ENCODE measurements at regions not wholly inside any gene's neighbourhood (a gene's known extent, or its start where the extent isn't known, plus 50 kb on each side); places are given as distances from the start of the nearest gene placed in this dataset.

GRCh38 chr7:69435711-69436110 is 162.6 kb upstream of the AUTS2 start:
- no peak overlapping the region for H3K27ac ChIP-seq

GRCh38 chr7:69436946-69437345 is 161.3 kb upstream of the AUTS2 start:
- Histone ChIP-seq H3K9me3 (no peaks in the 10 kb centered on the region), H3K27ac (no peak overlapping the region), H3K4me1 (peaks cover 30% of the 10 kb centered on the region), H3K36me3 (no peaks in the 10 kb centered on the region), H3K27me3 (no peaks in the 10 kb centered on the region), H3K4me3 (no peak overlapping the region)
- no peak for DNase-seq (ENCODE audit: low spot score in 2 of 2)
- WGBS = 27% methylated on average over 1 of the region's 1 CpG
- TF ChIP-seq POLR2A (IDR thresholded peaks at IDR 0.05) (no peak), POLR2AphosphoS5 (IDR thresholded peaks at IDR 0.05) (no peak), EP300 (IDR thresholded peaks at IDR 0.05) (no peak), CTCF (IDR thresholded peaks at IDR 0.05) (no peak)

More at GRCh38 chr7:69435711-69436110, 162.6 kb upstream of the AUTS2 start:
- Histone ChIP-seq H3K4me1 (peaks cover 35% of the 10 kb centered on the region), H3K4me3 (no peak overlapping the region), H3K36me3 (no peaks in the 10 kb centered on the region), H3K9me3 (no peaks in the 10 kb centered on the region), H3K27me3 (no peaks in the 10 kb centered on the region)
- TF ChIP-seq POLR2A (IDR thresholded peaks at IDR 0.05) (no peak), POLR2AphosphoS5 (IDR thresholded peaks at IDR 0.05) (no peak)
- no peak for DNase-seq (ENCODE audit: low spot score in 2 of 2)
- 99% methylated on average over 5 of the region's 5 CpGs for WGBS

GRCh38 chr7:69438584-69439412 is 159.5 kb upstream of the AUTS2 start:
- WGBS = 46% methylated on average over 16 of the region's 16 CpGs
- Histone ChIP-seq H3K4me1 (peaks cover 27% of the 10 kb centered on the region), H3K27me3 (no peaks in the 10 kb centered on the region), H3K4me3 (no peak overlapping the region), H3K27ac (peak overlapping the region; percentile 59), H3K36me3 (no peaks in the 10 kb centered on the region), H3K9me3 (no peaks in the 10 kb centered on the region)
- TF ChIP-seq POLR2A (IDR thresholded peaks at IDR 0.05) (no peak), POLR2AphosphoS5 (IDR thresholded peaks at IDR 0.05) (peak in 1 of 3 donors; percentile 16)
- DNase-seq (ENCODE audit: low spot score in 2 of 2) = no peak

DNA sequence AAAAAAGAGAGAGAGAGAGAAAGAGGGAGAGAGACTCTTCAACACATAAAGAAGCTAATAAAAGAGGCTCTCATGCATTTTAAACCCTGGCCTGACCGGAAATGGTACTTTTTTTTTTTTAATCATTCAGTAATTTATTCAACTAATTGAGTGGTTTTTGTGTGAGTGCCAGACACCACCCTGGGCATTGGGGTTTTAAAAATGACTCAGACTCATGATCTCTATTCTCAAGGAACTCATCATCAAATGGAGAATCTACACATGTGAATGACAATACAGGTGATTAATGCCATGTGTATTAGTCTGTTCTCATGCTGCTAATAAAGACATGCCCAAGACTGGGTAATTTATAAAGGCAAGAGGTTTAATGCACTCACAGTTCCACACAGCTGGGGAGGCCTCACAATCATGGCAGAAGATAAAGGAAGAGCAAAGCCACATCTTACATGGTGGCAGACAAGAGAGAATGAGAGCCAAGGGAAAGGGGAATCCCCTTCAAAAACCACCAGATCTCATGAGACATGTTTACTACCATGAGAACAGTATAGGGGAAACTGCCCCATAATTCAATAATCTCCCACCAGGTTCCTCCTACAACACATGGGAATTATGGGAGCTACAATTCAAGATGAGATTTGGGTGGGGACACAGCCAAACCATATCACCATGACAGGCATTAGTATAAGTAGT is 158.5 kb upstream of the AUTS2 start:
- DNase-seq (ENCODE audit: low spot score in 2 of 2) = no peak
- H3K4me1 ChIP-seq = peaks cover 27% of the 10 kb centered on the region
- H3K27me3 ChIP-seq = no peaks in the 10 kb centered on the region
- no peak overlapping the region for H3K4me3 ChIP-seq
- no peaks in the 10 kb centered on the region for H3K9me3 ChIP-seq
- no peak overlapping the region for H3K27ac ChIP-seq
- TF ChIP-seq EP300 (IDR thresholded peaks at IDR 0.05) (no peak), POLR2A (IDR thresholded peaks at IDR 0.05) (no peak), CTCF (IDR thresholded peaks at IDR 0.05) (no peak), POLR2AphosphoS5 (IDR thresholded peaks at IDR 0.05) (no peak)
- 42% methylated on average over 1 of the region's 1 CpG for WGBS
- no peaks in the 10 kb centered on the region for H3K36me3 ChIP-seq

DNA sequence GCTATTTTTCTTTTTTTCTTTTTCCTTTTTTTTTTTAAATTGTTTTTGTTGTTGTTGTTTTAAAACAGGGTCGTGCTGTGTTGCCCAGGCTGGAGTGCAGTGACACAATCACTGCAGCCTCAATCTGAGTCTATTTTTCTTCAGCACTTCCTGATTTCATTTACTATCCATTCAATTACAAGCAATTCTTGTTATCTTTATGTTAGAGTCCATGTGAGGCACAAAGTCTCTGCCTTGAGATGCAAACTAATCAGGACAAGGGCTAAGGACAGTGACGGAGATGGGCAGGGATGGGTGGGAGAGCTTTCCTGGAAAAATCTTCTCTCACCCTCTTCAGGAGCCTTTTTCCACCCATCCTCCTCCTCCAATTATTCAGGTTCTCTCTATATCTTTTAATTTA is 157.3 kb upstream of the AUTS2 start:
- Histone ChIP-seq H3K4me3 (no peak overlapping the region), H3K4me1 (peaks cover 31% of the 10 kb centered on the region), H3K27ac (no peak overlapping the region), H3K27me3 (no peaks in the 10 kb centered on the region), H3K36me3 (no peaks in the 10 kb centered on the region), H3K9me3 (no peaks in the 10 kb centered on the region)
- TF ChIP-seq POLR2AphosphoS5 (IDR thresholded peaks at IDR 0.05) = no peak
- no peak for TF ChIP-seq EP300 (IDR thresholded peaks at IDR 0.05)
- no peak for TF ChIP-seq CTCF (IDR thresholded peaks at IDR 0.05)
- no peak for TF ChIP-seq POLR2A (IDR thresholded peaks at IDR 0.05)
- WGBS = 78% methylated on average over 2 of the region's 2 CpGs
- DNase-seq (ENCODE audit: low spot score in 2 of 2) = no peak

DNA sequence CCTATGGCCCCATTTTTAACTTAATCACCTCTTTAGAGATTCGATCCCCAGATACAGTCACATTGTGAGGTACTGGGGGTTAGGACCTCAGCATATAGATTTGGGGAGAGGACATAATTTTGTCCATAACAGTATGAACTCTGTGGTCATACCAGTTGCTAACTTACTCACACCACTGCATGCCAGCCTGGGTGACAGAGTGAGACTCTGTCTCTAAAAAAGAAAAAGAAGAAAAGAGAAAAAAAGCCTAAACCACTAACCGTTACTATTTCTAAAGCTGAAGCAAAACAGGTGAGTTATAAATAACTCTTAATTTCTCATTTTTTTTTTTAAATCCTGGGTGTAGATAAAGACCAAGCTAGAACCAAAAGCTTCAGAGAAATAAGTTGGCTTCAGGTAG is 155.1 kb upstream of the AUTS2 start:
- DNase-seq (ENCODE audit: low spot score in 2 of 2) = no peak
- no peak overlapping the region for H3K4me3 ChIP-seq
- WGBS = 49% methylated on average over 2 of the region's 2 CpGs
- H3K36me3 ChIP-seq = no peaks in the 10 kb centered on the region
- no peaks in the 10 kb centered on the region for H3K9me3 ChIP-seq
- no peaks in the 10 kb centered on the region for H3K27me3 ChIP-seq
- TF ChIP-seq EP300 (IDR thresholded peaks at IDR 0.05) (no peak), POLR2A (IDR thresholded peaks at IDR 0.05) (no peak), CTCF (IDR thresholded peaks at IDR 0.05) (no peak), POLR2AphosphoS5 (IDR thresholded peaks at IDR 0.05) (no peak)
- H3K27ac ChIP-seq = no peak overlapping the region
- peaks cover 22% of the 10 kb centered on the region for H3K4me1 ChIP-seq
